ENCODE measurements at regions not wholly inside any gene's neighbourhood (a gene's known extent, or its start where the extent isn't known, plus 50 kb on each side); places are given as distances from the start of the nearest gene placed in this dataset.
"Not testable (repeated sequence)": the region's sequence is repeated elsewhere in the genome, so short reads cannot be mapped to it uniquely, and the experiment has no call there.

GRCh38 chr4:82301390-82301789 is 72.4 kb downstream of the HNRNPD start:
- not testable (repeated sequence) for DNase-seq

GRCh38 chr4:82293304-82293703 is 80.5 kb downstream of the HNRNPD start:
- DNase-seq, result no peak

GRCh38 chr4:82287720-82288119 is 86.1 kb downstream of the HNRNPD start:
- DNase-seq, result peak; percentile 35

GRCh38 chr4:82284858-82285805 is 88.7 kb downstream of the HNRNPD start:
- DNase-seq, result peak; percentile 97

GRCh38 chr4:82284475-82284857 is 89.3 kb downstream of the HNRNPD start:
- no peak for DNase-seq

- no peak for DNase-seq
Observed at GRCh38 chr4:82282875-82283274, 90.9 kb downstream of the HNRNPD start.

- DNase-seq, result not testable (repeated sequence)
Observed at GRCh38 chr4:82279550-82279949, 94.2 kb downstream of the HNRNPD start.

- no peak for DNase-seq
Observed at GRCh38 chr4:82276332-82276640, 97.5 kb downstream of the HNRNPD start.

GRCh38 chr4:82275431-82276331 is 98.1 kb downstream of the HNRNPD start:
- no peak for DNase-seq

- not testable (repeated sequence) for DNase-seq
Observed at GRCh38 chr4:82274700-82275099, 99.1 kb downstream of the HNRNPD start.

GRCh38 chr4:82272523-82272922 is 101.3 kb downstream of the HNRNPD start:
- not testable (repeated sequence) for DNase-seq

- DNase-seq, result peak; percentile 20
Observed at GRCh38 chr4:82271915-82272480, 101.8 kb downstream of the HNRNPD start.

GRCh38 chr4:82268826-82269193 is 105.0 kb downstream of the HNRNPD start:
- DNase-seq, result no peak

GRCh38 chr4:82268050-82268825 is 105.6 kb downstream of the HNRNPD start:
- peak; percentile 65 for DNase-seq

- DNase-seq, result no peak
Observed at GRCh38 chr4:82267506-82267905, 106.3 kb downstream of the HNRNPD start.

GRCh38 chr4:82266345-82266744 is 107.4 kb downstream of the HNRNPD start:
- no peak for DNase-seq

GRCh38 chr4:82261084-82261483 is 112.7 kb downstream of the HNRNPD start:
- no peak for DNase-seq

GRCh38 chr4:82260632-82261031 is 113.2 kb downstream of the HNRNPD start:
- no peak for DNase-seq

GRCh38 chr4:82256718-82257117 is 117.1 kb downstream of the HNRNPD start:
- DNase-seq, result no peak

GRCh38 chr4:82255657-82256056 is 118.1 kb downstream of the HNRNPD start:
- no peak for DNase-seq

GRCh38 chr4:82248903-82249632 is 124.7 kb downstream of the HNRNPD start:
- no peak for DNase-seq

GRCh38 chr4:82247629-82248028 is 126.2 kb downstream of the HNRNPD start:
- no peak for DNase-seq

Data from NCI-H1436 (cell line).